ENCODE measurements at regions not wholly inside any gene's neighbourhood (a gene's known extent, or its start where the extent isn't known, plus 50 kb on each side); places are given as distances from the start of the nearest gene placed in this dataset.

DNA sequence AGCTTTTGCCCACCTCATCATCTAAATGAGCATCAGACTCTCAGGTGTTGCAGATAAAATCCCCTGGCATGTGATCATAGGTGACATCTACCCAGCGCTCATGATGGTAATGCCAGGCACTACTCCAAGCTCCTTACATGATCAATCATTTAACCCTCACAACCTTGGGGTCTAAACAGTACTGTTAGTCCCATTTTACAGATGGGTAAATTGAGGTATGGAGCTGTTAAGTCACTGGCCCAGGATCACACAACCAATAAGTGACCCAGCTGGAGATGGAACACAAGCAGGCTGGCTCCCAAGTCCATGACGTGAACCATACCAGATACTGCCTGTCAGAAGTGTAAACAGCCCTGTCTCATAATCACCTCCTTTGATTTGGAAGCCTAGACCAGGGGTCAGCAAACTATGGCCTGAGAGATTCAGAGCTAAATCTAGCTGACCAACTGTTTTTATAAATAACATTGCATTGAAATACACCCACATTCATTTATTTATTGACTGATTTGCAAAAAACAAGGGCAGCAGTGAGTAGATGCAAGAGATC is 79.2 kb downstream of the UNC5CL start:
- Mint-ChIP-seq H3K4me3 (ENCODE audit: unreplicated experiment) (no peak overlapping the region), H3K27ac (ENCODE audit: unreplicated experiment) (no peak overlapping the region), H3K27me3 (ENCODE audit: low read depth) (no peaks in the 10 kb centered on the region), H3K36me3 (ENCODE audit: low read depth) (no peaks in the 10 kb centered on the region), H3K9me3 (ENCODE audit: low read depth) (no peaks in the 10 kb centered on the region), H3K4me1 (ENCODE audit: low read depth) (peaks cover 29% of the 10 kb centered on the region)
- no peak for TF ChIP-seq CTCF (IDR thresholded peaks at IDR 0.05)
- DNase-seq (ENCODE audit: low spot score): no peak

GRCh38 chr6:40958738-40959137 is 80.3 kb downstream of the UNC5CL start:
- H3K4me1 Mint-ChIP-seq (ENCODE audit: low read depth): peaks cover 29% of the 10 kb centered on the region
- no peaks in the 10 kb centered on the region for H3K27me3 Mint-ChIP-seq (ENCODE audit: low read depth)
- DNase-seq (ENCODE audit: low spot score): no peak
- no peaks in the 10 kb centered on the region for H3K36me3 Mint-ChIP-seq (ENCODE audit: low read depth)
- peak overlapping the region; percentile 67 for H3K27ac Mint-ChIP-seq (ENCODE audit: unreplicated experiment)
- no peak overlapping the region for H3K4me3 Mint-ChIP-seq (ENCODE audit: unreplicated experiment)
- H3K9me3 Mint-ChIP-seq (ENCODE audit: low read depth): no peaks in the 10 kb centered on the region
- TF ChIP-seq CTCF (IDR thresholded peaks at IDR 0.05): no peak

GRCh38 chr6:40957616-40958492 is 81.2 kb downstream of the UNC5CL start:
- no peak for DNase-seq (ENCODE audit: low spot score)
- no peaks in the 10 kb centered on the region for H3K9me3 Mint-ChIP-seq (ENCODE audit: low read depth)
- no peaks in the 10 kb centered on the region for H3K36me3 Mint-ChIP-seq (ENCODE audit: low read depth)
- peaks cover 29% of the 10 kb centered on the region for H3K4me1 Mint-ChIP-seq (ENCODE audit: low read depth)
- peak overlapping the region; percentile 67 for H3K27ac Mint-ChIP-seq (ENCODE audit: unreplicated experiment)
- H3K27me3 Mint-ChIP-seq (ENCODE audit: low read depth): no peaks in the 10 kb centered on the region
- no peak for TF ChIP-seq CTCF (IDR thresholded peaks at IDR 0.05)
- no peak overlapping the region for H3K4me3 Mint-ChIP-seq (ENCODE audit: unreplicated experiment)

- TF ChIP-seq CTCF (IDR thresholded peaks at IDR 0.05): no peak
These were observed 82.1 kb downstream of the UNC5CL start for GRCh38 chr6:40956936-40957335.

DNA sequence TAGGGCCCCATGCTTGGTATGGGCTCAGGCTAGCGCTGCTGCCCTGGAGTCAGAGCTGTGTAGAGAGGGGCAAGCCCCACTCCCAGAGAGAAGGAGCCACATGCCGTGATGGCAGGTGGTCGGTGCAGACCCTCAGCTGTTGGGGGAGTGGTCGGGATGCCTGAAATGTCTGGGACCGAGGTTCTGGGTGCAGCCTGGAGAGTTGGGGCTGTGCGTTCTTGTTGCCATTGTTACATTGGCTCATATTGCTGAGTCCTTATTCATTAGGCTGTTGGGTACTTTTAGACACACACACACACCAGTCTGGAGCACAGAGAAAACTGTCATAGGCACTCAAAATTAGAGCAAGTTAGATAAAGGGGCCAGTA is 83.9 kb downstream of the UNC5CL start:
- Mint-ChIP-seq H3K36me3 (ENCODE audit: low read depth) (no peaks in the 10 kb centered on the region), H3K9me3 (ENCODE audit: low read depth) (no peaks in the 10 kb centered on the region), H3K27ac (ENCODE audit: unreplicated experiment) (no peak overlapping the region), H3K4me3 (ENCODE audit: unreplicated experiment) (no peak overlapping the region), H3K4me1 (ENCODE audit: low read depth) (peaks cover 40% of the 10 kb centered on the region), H3K27me3 (ENCODE audit: low read depth) (no peaks in the 10 kb centered on the region)
- no peak for TF ChIP-seq CTCF (IDR thresholded peaks at IDR 0.05)
- DNase-seq (ENCODE audit: low spot score): no peak

More at GRCh38 chr6:40956936-40957335, 82.1 kb downstream of the UNC5CL start:
- Mint-ChIP-seq H3K4me1 (ENCODE audit: low read depth) (peaks cover 22% of the 10 kb centered on the region), H3K36me3 (ENCODE audit: low read depth) (no peaks in the 10 kb centered on the region), H3K9me3 (ENCODE audit: low read depth) (no peaks in the 10 kb centered on the region), H3K27ac (ENCODE audit: unreplicated experiment) (no peak overlapping the region), H3K4me3 (ENCODE audit: unreplicated experiment) (no peak overlapping the region), H3K27me3 (ENCODE audit: low read depth) (no peaks in the 10 kb centered on the region)
- DNase-seq (ENCODE audit: low spot score): no peak

All from chondrocyte (in vitro differentiated cells).